ENCODE measurements at regions not wholly inside any gene's neighbourhood (a gene's known extent, or its start where the extent isn't known, plus 50 kb on each side); places are given as distances from the start of the nearest gene placed in this dataset.

- H3K4me1 Mint-ChIP-seq = peaks cover 1 to 14% (median 8%) of the 10 kb centered on the region in 4 donors
- no peak for DNase-seq
- no peaks in the 10 kb centered on the region for H3K9me3 Mint-ChIP-seq
- no peaks in the 10 kb centered on the region for H3K36me3 Mint-ChIP-seq
- POLR2A ChIA-PET = no interaction called here
- no peak overlapping the region for H3K27ac Mint-ChIP-seq
- peaks cover 0 to 3% (median 0%) of the 10 kb centered on the region in 5 donors for H3K27me3 Mint-ChIP-seq
- no peak for ATAC-seq
- no peak overlapping the region for H3K4me3 Mint-ChIP-seq
Observed at GRCh38 chr5:149441986-149442385, 62.9 kb upstream of the IL17B start.

GRCh38 chr5:149441194-149441753 lies 62.2 kb upstream of the IL17B start:
- H3K4me3 Mint-ChIP-seq = no peak overlapping the region
- H3K4me1 Mint-ChIP-seq = peaks cover 1 to 14% (median 8%) of the 10 kb centered on the region in 4 donors
- POLR2A ChIA-PET = interaction anchor here (1.0 kb wide), 1 partner anchor 96 kb away, joined by 3 read pairs; the partner anchor contains the start of gene GRPEL2

GRCh38 chr5:149439899-149440542 lies 60.9 kb upstream of the IL17B start:
- Mint-ChIP-seq H3K4me3 (no peak overlapping the region), H3K4me1 (peaks cover 1 to 14% (median 8%) of the 10 kb centered on the region in 4 donors), H3K9me3 (no peaks in the 10 kb centered on the region), H3K27me3 (peaks cover 0 to 10% (median 4%) of the 10 kb centered on the region in 5 donors), H3K36me3 (no peaks in the 10 kb centered on the region), H3K27ac (peak overlapping the region in 2 of 10 donors; percentile 53 to 64)
- no peak for DNase-seq
- POLR2A ChIA-PET = interaction anchor here (1.0 kb wide), 1 partner anchor 95 kb away, joined by 3 read pairs; the partner anchor contains the start of gene GRPEL2
- ATAC-seq = no peak

More at GRCh38 chr5:149441194-149441753, 62.2 kb upstream of the IL17B start:
- no peak for DNase-seq
- Mint-ChIP-seq H3K27me3 (peaks cover 0 to 4% (median 2%) of the 10 kb centered on the region in 5 donors), H3K27ac (no peak overlapping the region), H3K9me3 (no peaks in the 10 kb centered on the region), H3K36me3 (no peaks in the 10 kb centered on the region)
- no peak for ATAC-seq

- H3K9me3 Mint-ChIP-seq = no peaks in the 10 kb centered on the region
- DNase-seq (no peak), ATAC-seq (no peak)
- POLR2A ChIA-PET = no interaction called here
- peak overlapping the region in 1 of 10 donors; percentile 4 for H3K27ac Mint-ChIP-seq
- peaks cover 1 to 14% (median 8%) of the 10 kb centered on the region in 4 donors for H3K4me1 Mint-ChIP-seq
- H3K27me3 Mint-ChIP-seq = peaks cover 0 to 10% (median 4%) of the 10 kb centered on the region in 5 donors
- H3K36me3 Mint-ChIP-seq = no peaks in the 10 kb centered on the region
- no peak overlapping the region for H3K4me3 Mint-ChIP-seq
Observed at GRCh38 chr5:149438711-149439132, 59.6 kb upstream of the IL17B start.

- Mint-ChIP-seq H3K4me3 (no peak overlapping the region), H3K36me3 (no peaks in the 10 kb centered on the region), H3K27me3 (peaks cover 0 to 10% (median 4%) of the 10 kb centered on the region in 5 donors), H3K27ac (peak overlapping the region in 1 of 10 donors; percentile 74), H3K4me1 (peaks cover 1 to 14% (median 8%) of the 10 kb centered on the region in 4 donors), H3K9me3 (no peaks in the 10 kb centered on the region)
- DNase-seq (no peak), ATAC-seq (no peak)
- POLR2A ChIA-PET = no interaction called here
Observed at GRCh38 chr5:149438281-149438680, 59.2 kb upstream of the IL17B start.

- ATAC-seq (no peak), DNase-seq (no peak)
- H3K4me1 Mint-ChIP-seq = peaks cover 1 to 13% (median 7%) of the 10 kb centered on the region in 4 donors
- H3K9me3 Mint-ChIP-seq = no peaks in the 10 kb centered on the region
- POLR2A ChIA-PET = no interaction called here
- no peak overlapping the region for H3K27ac Mint-ChIP-seq
- H3K36me3 Mint-ChIP-seq = no peaks in the 10 kb centered on the region
- H3K27me3 Mint-ChIP-seq = peaks cover 0 to 10% (median 4%) of the 10 kb centered on the region in 5 donors
- H3K4me3 Mint-ChIP-seq = no peak overlapping the region
Observed at GRCh38 chr5:149437391-149438040, 58.4 kb upstream of the IL17B start.

GRCh38 chr5:149435660-149436059 lies 56.6 kb upstream of the IL17B start:
- no peak overlapping the region for H3K27ac Mint-ChIP-seq
- DNase-seq = no peak
- H3K9me3 Mint-ChIP-seq = no peaks in the 10 kb centered on the region
- peaks cover 3 to 10% (median 7%) of the 10 kb centered on the region in 4 donors for H3K4me1 Mint-ChIP-seq
- no peaks in the 10 kb centered on the region for H3K36me3 Mint-ChIP-seq
- H3K27me3 Mint-ChIP-seq = peaks cover 0 to 10% (median 3%) of the 10 kb centered on the region in 5 donors
- no peak for ATAC-seq
- no peak overlapping the region for H3K4me3 Mint-ChIP-seq
- POLR2A ChIA-PET = no interaction called here

GRCh38 chr5:149435015-149435376 lies 55.9 kb upstream of the IL17B start:
- H3K36me3 Mint-ChIP-seq = no peaks in the 10 kb centered on the region
- ATAC-seq = no peak
- peaks cover 1 to 13% (median 9%) of the 10 kb centered on the region in 4 donors for H3K4me1 Mint-ChIP-seq
- DNase-seq = no peak
- POLR2A ChIA-PET = no interaction called here
- no peak overlapping the region for H3K27ac Mint-ChIP-seq
- no peaks in the 10 kb centered on the region for H3K9me3 Mint-ChIP-seq
- H3K4me3 Mint-ChIP-seq = no peak overlapping the region
- H3K27me3 Mint-ChIP-seq = peaks cover 0 to 10% (median 3%) of the 10 kb centered on the region in 5 donors

GRCh38 chr5:149434162-149435014 lies 55.3 kb upstream of the IL17B start:
- Mint-ChIP-seq H3K4me1 (peaks cover 0 to 9% (median 7%) of the 10 kb centered on the region in 4 donors), H3K27ac (no peak overlapping the region), H3K27me3 (peaks cover 0 to 10% (median 3%) of the 10 kb centered on the region in 5 donors), H3K4me3 (no peak overlapping the region), H3K9me3 (no peaks in the 10 kb centered on the region), H3K36me3 (no peaks in the 10 kb centered on the region)
- ATAC-seq (peak; percentile 44 to 49), DNase-seq (peak; percentile 12 to 70 (median 44))
- POLR2A ChIA-PET = no interaction called here

GRCh38 chr5:149433524-149434131 lies 54.5 kb upstream of the IL17B start:
- Mint-ChIP-seq H3K36me3 (no peaks in the 10 kb centered on the region), H3K27ac (no peak overlapping the region), H3K4me3 (no peak overlapping the region), H3K4me1 (peaks cover 0 to 11% (median 8%) of the 10 kb centered on the region in 4 donors), H3K27me3 (peaks cover 0 to 10% (median 3%) of the 10 kb centered on the region in 5 donors), H3K9me3 (no peaks in the 10 kb centered on the region)
- POLR2A ChIA-PET = no interaction called here
- ATAC-seq = no peak
- no peak for DNase-seq

- ATAC-seq (no peak), DNase-seq (no peak)
- H3K9me3 Mint-ChIP-seq = no peaks in the 10 kb centered on the region
- peaks cover 0 to 11% (median 8%) of the 10 kb centered on the region in 4 donors for H3K4me1 Mint-ChIP-seq
- H3K4me3 Mint-ChIP-seq = no peak overlapping the region
- H3K36me3 Mint-ChIP-seq = no peaks in the 10 kb centered on the region
- H3K27me3 Mint-ChIP-seq = peaks cover 0 to 10% (median 3%) of the 10 kb centered on the region in 5 donors
- POLR2A ChIA-PET = no interaction called here
- peak overlapping the region in 1 of 10 donors; percentile 27 for H3K27ac Mint-ChIP-seq
Observed at GRCh38 chr5:149432911-149433401, 53.9 kb upstream of the IL17B start.

- DNase-seq (no peak), ATAC-seq (no peak)
- Mint-ChIP-seq H3K4me3 (no peak overlapping the region), H3K27ac (peak overlapping the region in 1 of 10 donors; percentile 11), H3K4me1 (peaks cover 0 to 11% (median 8%) of the 10 kb centered on the region in 4 donors), H3K27me3 (peaks cover 0 to 10% (median 3%) of the 10 kb centered on the region in 5 donors), H3K36me3 (no peaks in the 10 kb centered on the region), H3K9me3 (no peaks in the 10 kb centered on the region)
- POLR2A ChIA-PET = no interaction called here
Observed at GRCh38 chr5:149432376-149432775, 53.3 kb upstream of the IL17B start.
